ENCODE measurements at regions not wholly inside any gene's neighbourhood (a gene's known extent, or its start where the extent isn't known, plus 50 kb on each side); places are given as distances from the start of the nearest gene placed in this dataset.
"Not testable (repeated sequence)": the region's sequence is repeated elsewhere in the genome, so short reads cannot be mapped to it uniquely, and the experiment has no call there.

DNA sequence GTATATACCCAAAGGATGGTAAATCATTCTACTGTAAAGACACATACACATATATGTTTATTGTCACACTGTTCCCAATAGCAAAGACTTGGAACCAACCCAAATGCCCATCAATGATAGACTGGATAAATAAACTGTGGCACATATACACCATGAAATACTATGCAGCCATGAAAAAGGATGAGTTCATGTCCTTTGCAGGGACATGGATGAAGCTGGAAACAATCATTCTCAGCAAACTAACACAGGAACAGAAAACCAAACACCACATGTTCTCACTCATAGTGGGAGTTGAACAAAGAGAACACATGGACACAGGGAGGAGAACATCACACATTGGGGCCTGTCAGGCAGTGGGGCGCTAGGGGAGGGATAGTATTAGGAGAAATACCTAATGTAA lies 167.1 kb upstream of the MMADHC start:
- TF ChIP-seq ZNF8 (CRISPR knock-in tag; IDR thresholded peaks at IDR 0.05), result peak; percentile 63; the same call in 1 of the 2 replicates
- ATAC-seq, result not testable (repeated sequence)

DNA sequence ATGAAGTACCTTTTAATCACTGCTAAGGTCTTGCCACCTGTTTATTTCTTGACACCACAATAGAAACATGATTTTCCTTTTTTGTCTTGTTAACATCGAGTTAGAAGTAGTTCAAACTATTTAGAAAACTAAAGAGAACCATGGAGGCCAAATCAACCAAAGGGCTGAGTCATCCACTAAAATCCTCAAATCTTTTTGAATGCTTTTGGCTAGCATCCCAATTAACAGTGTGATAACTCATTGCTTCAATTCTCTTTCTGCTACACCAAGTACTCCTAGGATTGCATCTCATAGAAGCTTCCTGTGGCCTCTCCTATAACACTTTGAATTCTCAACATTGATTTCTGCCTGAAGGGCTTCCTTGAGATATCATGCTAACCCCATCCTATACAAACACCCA lies 159.9 kb upstream of the MMADHC start:
- no peak for TF ChIP-seq ZFP30 (CRISPR knock-in tag; IDR thresholded peaks at IDR 0.05)
- TF ChIP-seq TOX (CRISPR knock-in tag; IDR thresholded peaks at IDR 0.05; ENCODE audit: borderline replicate concordance), result no peak
- no peak for TF ChIP-seq ZC3H10 (CRISPR knock-in tag; IDR thresholded peaks at IDR 0.05)
- TF ChIP-seq ZFP3 (CRISPR knock-in tag; IDR thresholded peaks at IDR 0.05), result no peak
- TF ChIP-seq TCF4 (CRISPR knock-in tag; IDR thresholded peaks at IDR 0.05; ENCODE audit: borderline replicate concordance), result no peak
- no peak for TF ChIP-seq PPARA (CRISPR knock-in tag; IDR thresholded peaks at IDR 0.05; ENCODE audit: borderline replicate concordance)
- TF ChIP-seq ESRRG (CRISPR knock-in tag; IDR thresholded peaks at IDR 0.05), result no peak
- TF ChIP-seq, protein P1, sequence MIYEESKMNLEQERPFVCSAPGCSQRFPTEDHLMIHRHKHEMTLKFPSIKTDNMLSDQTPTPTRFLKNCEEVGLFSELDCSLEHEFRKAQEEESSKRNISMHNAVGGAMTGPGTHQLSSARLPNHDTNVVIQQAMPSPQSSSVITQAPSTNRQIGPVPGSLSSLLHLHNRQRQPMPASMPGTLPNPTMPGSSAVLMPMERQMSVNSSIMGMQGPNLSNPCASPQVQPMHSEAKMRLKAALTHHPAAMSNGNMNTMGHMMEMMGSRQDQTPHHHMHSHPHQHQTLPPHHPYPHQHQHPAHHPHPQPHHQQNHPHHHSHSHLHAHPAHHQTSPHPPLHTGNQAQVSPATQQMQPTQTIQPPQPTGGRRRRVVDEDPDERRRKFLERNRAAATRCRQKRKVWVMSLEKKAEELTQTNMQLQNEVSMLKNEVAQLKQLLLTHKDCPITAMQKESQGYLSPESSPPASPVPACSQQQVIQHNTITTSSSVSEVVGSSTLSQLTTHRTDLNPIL (CRISPR knock-in tag; IDR thresholded peaks at IDR 0.05; ENCODE audit: low read depth), result no peak
- no peak for TF ChIP-seq BACH2 (CRISPR knock-in tag; IDR thresholded peaks at IDR 0.05; ENCODE audit: borderline replicate concordance)

DNA sequence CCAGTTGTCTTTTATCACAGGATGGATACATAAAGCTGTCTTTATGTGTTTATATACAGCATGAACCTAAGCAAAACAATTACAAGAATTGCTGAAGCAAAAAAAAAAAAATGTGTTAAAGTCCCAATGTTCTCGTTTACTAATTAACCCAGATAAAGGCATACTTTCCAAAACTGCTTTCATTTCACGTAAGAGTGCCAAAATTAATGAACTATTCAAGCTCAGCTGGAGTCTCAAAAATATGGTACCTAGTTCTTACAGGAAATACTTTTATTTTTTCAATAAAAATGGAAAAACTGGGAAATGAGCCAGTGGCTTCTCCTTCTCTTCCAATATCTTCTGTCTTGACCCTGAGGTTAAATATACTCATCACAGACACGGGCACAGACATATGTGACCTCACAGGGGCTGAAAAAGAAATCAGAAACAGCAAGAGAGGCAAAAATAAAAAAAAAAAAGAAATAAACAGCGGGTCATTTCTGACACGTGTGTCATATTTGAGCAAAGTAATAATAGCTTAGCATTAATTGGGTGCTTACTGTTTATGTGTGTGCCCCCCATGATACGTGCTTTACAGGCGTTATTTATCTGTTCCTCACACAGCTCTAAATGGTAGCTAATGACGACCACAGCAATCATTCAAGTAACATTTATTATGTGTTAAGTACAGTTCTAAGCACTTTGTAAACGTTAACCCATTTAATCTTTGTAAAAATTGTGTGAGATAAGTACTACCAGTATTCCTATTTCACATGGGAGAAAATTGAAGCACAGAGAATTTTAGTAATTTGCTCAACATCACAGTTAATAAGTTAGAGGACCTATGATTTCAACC lies 158.0 kb upstream of the MMADHC start:
- ATAC-seq, result no peak
- TF ChIP-seq TCF4 (CRISPR knock-in tag; IDR thresholded peaks at IDR 0.05; ENCODE audit: borderline replicate concordance) (no peak), GLIS3 (CRISPR knock-in tag; IDR thresholded peaks at IDR 0.05) (no peak), PPARA (CRISPR knock-in tag; IDR thresholded peaks at IDR 0.05; ENCODE audit: borderline replicate concordance) (no peak), RARB (CRISPR knock-in tag; IDR thresholded peaks at IDR 0.05) (no peak), TOX (CRISPR knock-in tag; IDR thresholded peaks at IDR 0.05; ENCODE audit: borderline replicate concordance) (no peak), ESRRG (CRISPR knock-in tag; IDR thresholded peaks at IDR 0.05) (no peak)

More for the DNA sequence above, 159.9 kb upstream of the MMADHC start:
- ATAC-seq, result no peak

DNA sequence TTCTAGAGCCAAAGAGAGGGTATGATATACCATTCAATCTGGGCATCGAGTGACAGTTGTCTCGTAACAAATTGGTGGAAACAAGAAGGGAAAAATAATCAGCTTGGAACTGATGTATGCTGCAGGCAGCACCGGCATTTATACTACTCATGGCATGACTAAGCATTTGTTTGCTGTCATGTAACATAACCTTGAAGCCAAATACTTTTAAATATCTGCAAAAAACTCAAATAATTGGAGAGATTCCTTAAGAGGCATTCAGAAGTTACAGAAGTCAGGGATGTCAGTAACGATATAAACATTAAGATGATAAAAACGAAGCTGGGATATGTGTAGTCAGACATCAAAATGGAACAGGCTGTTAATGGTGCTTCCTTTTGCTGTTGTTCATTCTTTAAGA lies 157.3 kb upstream of the MMADHC start:
- ATAC-seq, result peak; percentile 75
- TF ChIP-seq CSRNP3 (CRISPR knock-in tag; IDR thresholded peaks at IDR 0.05) (no peak), PATZ1 (CRISPR knock-in tag; IDR thresholded peaks at IDR 0.05; ENCODE audit: borderline replicate concordance) (no peak)

- peak; percentile 79 for TF ChIP-seq ISL1 (CRISPR knock-in tag; IDR thresholded peaks at IDR 0.05)
- no peak for TF ChIP-seq BACH2 (CRISPR knock-in tag; IDR thresholded peaks at IDR 0.05; ENCODE audit: borderline replicate concordance)
- TF ChIP-seq TOX (CRISPR knock-in tag; IDR thresholded peaks at IDR 0.05; ENCODE audit: borderline replicate concordance), result peak; percentile 48; the same call in 1 of the 2 replicates
- TF ChIP-seq ZNF70 (CRISPR knock-in tag; IDR thresholded peaks at IDR 0.05), result no peak
- TF ChIP-seq SNAI2 (CRISPR knock-in tag; IDR thresholded peaks at IDR 0.05), result peak; percentile 75; the same call in 1 of the 2 replicates
- ATAC-seq, result peak; percentile 84
Observed at GRCh38 chr2:149743842-149744448, 156.4 kb upstream of the MMADHC start.

GRCh38 chr2:149741646-149742045 lies 154.1 kb upstream of the MMADHC start:
- ATAC-seq, result peak; percentile 28
- peak; percentile 34; the same call in 1 of the 2 replicates for TF ChIP-seq ISL1 (CRISPR knock-in tag; IDR thresholded peaks at IDR 0.05)
- no peak for TF ChIP-seq ARNTL (CRISPR knock-in tag; IDR thresholded peaks at IDR 0.05; ENCODE audit: borderline replicate concordance, low read depth)

Measured in SK-N-SH treated with all-trans-retinoic acid at 6 μM for 48 hours (cell line).